BJ (cell line): ENCODE measurements at regions not wholly inside any gene's neighbourhood (a gene's known extent, or its start where the extent isn't known, plus 50 kb on each side); places are given as distances from the start of the nearest gene placed in this dataset.

Experiments
- CTCF ChIA-PET: fragments of 350-600 bp; formaldehyde crosslinking; extraction: SDS; loops from one replicate; lab custom pipeline; 2021; ENCODE audit warnings: antibody characterized with exemption, inconsistent platforms; lab: Yijun Ruan, JAX
- POLR2A ChIA-PET: fragments of 300-600 bp; sonication (Branson Sonifier 250); formaldehyde crosslinking; extraction: SDS; loops from one replicate; lab custom pipeline; 2021; ENCODE audit warnings: antibody characterized with exemption; lab: Charles Lee
- DNase-seq: peaks from one replicate; pipeline ENCODE4 v3.0.0-alpha.2; 2011; ENCODE audit warnings: low read depth
- H3K27me3 ChIP-seq: 2 replicates; pipeline ENCODE4 v1.6.0; 2011; ENCODE audit warnings: low read length; ENCODE audit not compliant: control insufficient read depth, insufficient read depth
- H3K36me3 ChIP-seq: 2 replicates; pipeline ENCODE4 v1.5.1; 2011; ENCODE audit warnings: low read length; ENCODE audit not compliant: control insufficient read depth, insufficient read depth
- H3K4me3 ChIP-seq: 2 replicates; pipeline ENCODE4 v1.5.1; 2011; ENCODE audit warnings: low read depth, mild to moderate bottlenecking, control low read depth, low read length
- CTCF ChIP-seq: IDR thresholded peaks from 2 replicates; pipeline ENCODE4 v1.5.1; 2011; ENCODE audit warnings: low read depth, mild to moderate bottlenecking, control low read depth, inconsistent platforms, low read length, moderate library complexity; ENCODE audit not compliant: insufficient read depth

GRCh38 chr9:38133595-38133994 lies 64.6 kb upstream of the SHB start:
- ChIA-PET CTCF (interaction anchor here (1.5 kb wide), 1 partner anchor 220 kb away, joined by 6 read pairs; no protein-coding TSS in a partner anchor), POLR2A (no interaction called here)
- H3K27me3 ChIP-seq, result peaks cover 18% of the 10 kb centered on the region
- no peaks in the 10 kb centered on the region for H3K36me3 ChIP-seq
- no peak overlapping the region for H3K4me3 ChIP-seq
- no peak for DNase-seq
- TF ChIP-seq CTCF, result no peak

- no peak for DNase-seq
- Histone ChIP-seq H3K27me3 (peaks cover 18% of the 10 kb centered on the region), H3K36me3 (no peaks in the 10 kb centered on the region), H3K4me3 (no peak overlapping the region)
- TF ChIP-seq CTCF, result no peak
- ChIA-PET POLR2A (no interaction called here), CTCF (no interaction called here)
These were observed 63.9 kb upstream of the SHB start for GRCh38 chr9:38132956-38133355.

- Histone ChIP-seq H3K36me3 (no peaks in the 10 kb centered on the region), H3K27me3 (peaks cover 22% of the 10 kb centered on the region), H3K4me3 (no peak overlapping the region)
- no peak for DNase-seq
- no peak for TF ChIP-seq CTCF
- POLR2A ChIA-PET, result no interaction called here
- CTCF ChIA-PET, result interaction anchor here (0.8 to 0.9 kb wide), 2 partner anchors 15 to 44 kb away, joined by 3 read pairs; no protein-coding TSS in a partner anchor
These were observed 62.7 kb upstream of the SHB start for GRCh38 chr9:38131729-38132128.

GRCh38 chr9:38130724-38131123 lies 61.7 kb upstream of the SHB start:
- Histone ChIP-seq H3K27me3 (peaks cover 22% of the 10 kb centered on the region), H3K4me3 (no peak overlapping the region), H3K36me3 (no peaks in the 10 kb centered on the region)
- POLR2A ChIA-PET, result no interaction called here
- TF ChIP-seq CTCF, result no peak
- no peak for DNase-seq
- CTCF ChIA-PET, result interaction anchor here (0.6 to 1.0 kb wide), 2 partner anchors 43 to 262 kb away, joined by 3 read pairs; no protein-coding TSS in a partner anchor

- H3K36me3 ChIP-seq, result no peaks in the 10 kb centered on the region
- POLR2A ChIA-PET, result no interaction called here
- peaks cover 18% of the 10 kb centered on the region for H3K27me3 ChIP-seq
- CTCF ChIA-PET, result interaction anchor here (1.0 kb wide), 1 partner anchor 41 kb away, joined by 3 read pairs; no protein-coding TSS in a partner anchor
- DNase-seq, result no peak
- H3K4me3 ChIP-seq, result no peak overlapping the region
- TF ChIP-seq CTCF, result no peak
These were observed 60.3 kb upstream of the SHB start for GRCh38 chr9:38129366-38129765.
